Fibroblast of skin of scalp (primary cell): ENCODE measurements at regions not wholly inside any gene's neighbourhood (a gene's known extent, or its start where the extent isn't known, plus 50 kb on each side); places are given as distances from the start of the nearest gene placed in this dataset.
A peak's percentile ranks its signal among the peaks of the same experiment; 100 is the strongest.
"Not testable (repeated sequence)": the region's sequence is repeated elsewhere in the genome, so short reads cannot be mapped to it uniquely, and the experiment has no call there.

Experiments
- DNase-seq: peaks from one replicate; pipeline ENCODE4 v3.0.0-alpha.2; 2013

DNA sequence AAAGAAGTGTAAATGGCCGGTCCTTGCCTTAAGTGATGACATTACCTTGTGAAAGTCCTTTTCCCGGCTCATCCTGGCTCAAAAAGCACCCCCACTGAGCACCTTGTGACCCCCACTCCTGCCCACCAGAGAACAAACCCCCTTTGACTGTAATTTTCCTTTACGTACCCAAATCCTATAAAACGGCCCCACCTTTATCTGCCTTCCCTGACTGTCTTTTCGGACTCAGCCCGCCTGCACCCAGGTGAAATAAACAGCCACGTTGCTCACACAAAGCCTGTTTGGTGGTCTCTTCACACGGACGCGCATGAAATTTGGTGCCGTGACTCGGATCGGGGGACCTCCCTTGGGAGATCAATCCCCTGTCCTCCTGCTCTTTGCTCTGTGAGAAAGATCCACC is 112.4 kb downstream of the NPY start:
- DNase-seq = not testable (repeated sequence)

DNA sequence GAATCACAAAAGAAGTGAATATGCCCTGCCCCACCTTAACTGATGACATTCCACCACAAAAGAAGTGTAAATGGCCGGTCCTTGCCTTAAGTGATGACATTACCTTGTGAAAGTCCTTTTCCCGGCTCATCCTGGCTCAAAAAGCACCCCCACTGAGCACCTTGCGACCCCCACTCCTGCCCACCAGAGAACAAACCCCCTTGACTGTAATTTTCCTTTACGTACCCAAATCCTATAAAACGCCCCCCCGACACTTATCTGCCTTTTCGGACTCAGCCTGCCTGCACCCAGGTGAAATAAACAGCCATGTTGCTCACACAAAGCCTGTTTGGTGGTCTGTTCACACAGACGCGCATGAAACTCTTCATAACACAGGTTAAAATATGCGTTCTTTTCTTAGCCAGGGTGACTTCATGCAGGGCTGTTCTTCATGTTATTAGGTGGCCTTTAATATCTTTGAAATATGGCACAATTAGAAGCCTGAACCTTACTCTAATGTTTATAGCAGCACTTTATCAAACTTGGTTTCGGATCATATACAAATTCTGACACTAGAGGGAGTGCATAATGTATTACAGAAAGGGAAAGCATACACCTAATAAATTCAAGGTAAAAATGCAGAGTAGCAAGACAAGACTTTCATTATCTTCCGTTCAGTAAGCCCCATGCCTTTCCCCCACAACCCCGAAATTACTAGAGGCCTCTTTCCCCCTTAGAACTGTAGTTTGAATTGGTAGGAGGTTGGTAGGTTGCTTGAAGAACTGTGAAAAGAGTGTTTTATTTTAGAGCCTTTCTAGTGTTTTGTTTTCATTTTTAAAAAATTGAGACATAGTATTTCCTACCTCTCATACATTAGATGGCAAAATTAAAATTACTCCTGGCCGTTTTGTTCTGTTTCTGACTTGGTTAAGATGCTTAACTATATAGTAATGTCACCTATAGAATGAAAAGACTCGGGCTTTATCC is 117.9 kb downstream of the NPY start:
- DNase-seq = peak; percentile 18

DNA sequence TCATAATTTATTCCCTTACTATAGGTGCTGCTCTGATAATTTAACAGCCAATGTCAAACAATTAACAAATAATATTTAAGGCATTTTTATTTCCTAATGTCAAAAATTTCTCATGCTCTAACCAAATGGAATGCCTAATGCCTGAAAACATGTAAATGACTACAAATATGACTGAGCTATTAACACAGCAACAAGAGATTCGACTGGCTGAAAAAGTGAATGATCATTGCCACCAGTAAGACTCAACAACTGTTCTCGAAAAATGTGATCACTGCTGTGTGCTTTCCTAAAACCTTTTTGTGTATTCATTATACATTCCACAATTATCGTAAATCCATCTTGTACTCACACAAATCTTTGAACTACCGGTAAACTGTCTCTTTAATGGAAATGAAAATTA is 118.7 kb downstream of the NPY start:
- no peak for DNase-seq

DNA sequence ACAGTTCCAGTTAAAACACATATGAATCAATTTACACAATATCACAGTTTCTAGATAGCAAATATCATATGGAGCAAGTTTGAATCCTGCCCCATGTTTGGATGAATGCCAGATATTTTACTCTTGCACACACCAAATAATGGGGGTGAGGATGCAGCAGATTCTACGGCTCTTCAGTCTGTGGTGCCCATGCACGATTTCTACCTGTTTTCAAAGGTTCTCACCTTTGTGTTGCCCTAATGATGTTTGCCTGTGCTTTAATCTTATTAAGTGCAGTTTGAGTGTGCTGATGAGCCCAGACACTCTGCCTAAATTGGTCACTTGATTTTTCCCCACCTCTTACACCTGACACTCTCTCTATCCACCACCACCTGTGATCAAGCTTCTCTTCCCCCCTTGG is 119.6 kb downstream of the NPY start:
- no peak for DNase-seq

DNA sequence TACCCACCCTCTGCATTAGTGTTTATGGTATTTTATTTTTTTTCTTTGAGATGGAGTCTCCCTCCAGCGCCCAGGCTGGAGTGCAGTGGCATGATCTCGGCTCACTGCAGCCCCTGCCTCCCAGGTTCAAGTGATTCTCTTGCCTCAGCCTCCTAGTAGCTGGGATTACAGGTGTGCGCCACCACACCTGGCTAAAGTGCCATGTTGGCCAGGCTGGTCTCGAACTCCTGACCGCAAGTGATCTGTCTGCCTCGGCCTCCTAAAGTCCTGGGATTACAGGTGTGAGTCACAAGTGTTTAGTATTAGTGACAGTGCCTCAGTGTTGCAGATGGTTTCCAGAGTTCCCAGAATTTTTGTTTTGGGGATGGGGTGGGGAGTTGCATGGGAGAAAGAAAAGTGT is 120.3 kb downstream of the NPY start:
- DNase-seq = no peak

DNA sequence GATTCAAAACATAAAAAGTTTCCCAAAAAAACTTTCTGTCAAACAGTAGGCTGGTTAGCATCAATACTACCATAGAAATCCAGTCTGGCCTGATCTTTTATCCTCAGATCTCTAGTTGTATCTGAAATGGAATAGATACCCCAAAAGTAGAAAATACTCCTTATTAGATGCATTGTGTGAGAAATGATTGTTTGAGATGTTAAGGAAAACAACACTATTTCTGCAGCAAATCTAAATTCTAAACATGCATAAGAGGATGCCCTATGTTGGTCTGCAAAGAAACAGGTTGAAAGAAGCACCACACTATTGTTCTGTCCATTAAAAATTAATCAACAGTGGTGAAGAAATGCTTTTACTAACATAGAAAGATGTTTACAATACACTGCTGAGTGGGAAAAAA is 121.0 kb downstream of the NPY start:
- DNase-seq = no peak

DNA sequence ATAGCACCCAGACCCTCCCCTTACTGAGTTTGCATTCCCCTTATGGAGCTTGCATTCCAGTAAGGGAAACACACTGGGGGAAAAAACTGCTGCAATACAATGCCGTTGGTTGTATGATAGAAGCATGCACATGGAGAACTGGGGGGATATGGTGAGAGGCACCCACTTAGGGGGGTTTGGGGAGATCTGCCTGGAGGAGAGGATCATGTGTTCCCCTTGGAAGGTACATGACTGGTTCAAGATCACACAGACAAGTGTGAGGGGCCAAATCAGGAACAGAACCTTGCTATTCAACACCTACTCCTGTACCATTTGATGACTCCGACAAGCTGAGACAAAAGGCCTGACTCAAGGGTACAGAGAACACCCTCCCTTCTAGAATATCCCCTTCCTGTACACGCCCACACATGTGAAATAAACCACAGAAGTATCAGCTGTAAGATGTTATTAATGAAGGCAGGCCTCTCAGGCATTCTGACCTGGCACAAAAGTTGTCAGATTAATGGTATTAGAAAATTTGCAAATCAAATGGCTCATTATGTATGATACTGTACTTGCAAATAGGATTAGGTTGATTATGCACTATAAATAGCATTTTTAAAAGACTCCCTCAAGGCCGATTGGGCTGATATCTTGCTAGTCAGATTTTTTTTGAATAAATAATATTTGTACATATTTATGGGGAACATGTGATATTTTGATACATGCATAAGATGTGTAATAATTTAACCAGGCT is 122.2 kb downstream of the NPY start:
- DNase-seq = no peak

DNA sequence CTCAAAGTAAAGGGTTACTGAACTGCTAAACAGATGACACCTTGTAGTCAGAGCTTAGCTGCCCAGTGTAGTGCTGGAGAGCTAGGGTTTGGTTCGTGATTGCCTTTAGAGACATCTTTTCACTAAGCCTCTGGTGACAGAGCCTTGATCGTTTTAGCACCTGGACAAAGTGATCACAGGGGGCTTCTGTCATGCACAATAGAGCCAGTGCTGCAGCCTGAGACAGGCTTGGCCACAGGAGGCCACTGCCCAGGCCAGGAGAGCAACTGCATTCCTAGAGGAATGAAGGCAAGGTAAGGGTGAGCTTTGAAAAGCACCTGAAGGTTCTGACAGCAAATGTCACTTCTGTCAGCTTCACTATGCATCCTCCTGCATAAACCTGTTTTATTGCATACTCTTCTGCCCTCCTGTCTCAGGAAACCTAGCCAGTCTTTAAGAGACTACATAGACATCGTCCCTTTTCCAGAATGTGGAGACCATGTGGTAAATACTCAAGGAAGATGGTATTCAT is 122.9 kb downstream of the NPY start:
- DNase-seq = no peak

DNA sequence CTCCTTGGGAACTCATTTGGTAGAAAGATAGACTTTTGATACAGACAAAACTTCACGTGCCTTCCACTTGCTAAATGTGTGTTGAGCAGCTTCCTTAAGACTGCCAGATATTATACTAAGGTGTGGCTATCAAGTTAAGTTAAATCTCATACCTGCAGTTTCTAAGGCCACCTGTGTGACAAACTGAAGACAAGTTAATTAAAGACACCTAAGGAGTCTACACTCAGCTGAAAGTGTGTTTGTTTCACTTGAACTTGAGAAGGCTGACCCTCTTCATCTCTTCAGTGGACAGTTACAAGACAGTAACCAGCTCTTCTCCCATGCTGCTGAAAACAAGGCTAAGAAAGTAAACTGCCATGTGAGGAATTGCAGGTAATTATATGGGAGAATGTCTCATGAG is 124.0 kb downstream of the NPY start:
- no peak for DNase-seq

DNA sequence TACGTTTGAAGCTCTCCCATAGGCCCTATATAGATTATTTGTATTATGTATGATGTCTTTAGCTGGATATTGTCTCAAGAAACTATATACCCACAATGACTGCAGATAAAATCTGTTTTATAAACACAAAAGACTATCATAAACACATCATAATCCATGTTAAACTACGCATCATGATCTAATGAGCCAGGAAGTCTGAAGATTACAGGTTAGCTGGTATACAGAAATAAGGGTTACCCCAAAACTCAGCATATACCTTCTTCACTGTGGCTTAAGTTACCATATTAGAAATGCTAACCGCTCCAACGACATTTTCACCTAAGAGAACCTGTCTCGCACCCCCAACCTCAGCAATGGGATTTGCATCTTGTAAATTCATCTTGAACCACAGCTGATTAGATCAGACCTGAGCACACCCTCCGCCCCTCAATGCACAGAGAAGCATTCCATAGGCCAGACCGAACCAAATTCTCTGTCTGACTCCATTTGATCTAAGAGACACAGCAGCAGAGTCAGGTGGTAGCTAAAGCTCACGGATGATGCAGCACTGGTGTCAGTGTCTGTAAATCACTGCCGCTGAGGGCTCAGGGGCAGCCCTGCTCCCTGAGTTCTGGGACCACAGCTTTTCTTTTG is 124.9 kb downstream of the NPY start:
- DNase-seq = no peak

DNA sequence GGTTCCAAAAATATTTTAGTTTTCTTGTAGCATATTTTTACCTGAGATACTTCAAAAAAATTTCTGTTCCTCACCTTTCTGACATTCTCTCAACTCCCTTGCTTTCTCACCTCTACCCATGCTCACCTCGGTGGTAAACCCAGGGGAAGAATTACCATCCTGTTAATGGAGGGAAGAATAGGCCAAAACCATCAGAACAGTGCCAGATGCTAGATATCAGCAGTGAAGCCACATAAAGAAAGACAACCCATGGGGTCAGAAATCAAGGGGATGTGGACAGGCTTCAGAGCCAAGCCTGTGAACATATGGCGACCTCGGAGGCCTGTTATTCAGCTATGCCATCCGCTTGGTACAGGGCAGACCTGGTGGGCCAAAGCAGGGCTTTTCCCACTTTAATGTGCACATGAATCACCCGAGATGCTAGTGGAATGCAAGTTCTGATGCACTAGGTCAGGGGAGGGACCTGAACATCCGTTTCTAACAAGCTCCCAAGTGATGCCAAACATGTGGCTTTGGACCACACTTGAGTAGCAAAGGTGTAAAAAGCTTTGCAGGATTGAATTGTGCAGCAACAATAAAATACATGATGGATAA is 125.5 kb downstream of the NPY start:
- DNase-seq = no peak

DNA sequence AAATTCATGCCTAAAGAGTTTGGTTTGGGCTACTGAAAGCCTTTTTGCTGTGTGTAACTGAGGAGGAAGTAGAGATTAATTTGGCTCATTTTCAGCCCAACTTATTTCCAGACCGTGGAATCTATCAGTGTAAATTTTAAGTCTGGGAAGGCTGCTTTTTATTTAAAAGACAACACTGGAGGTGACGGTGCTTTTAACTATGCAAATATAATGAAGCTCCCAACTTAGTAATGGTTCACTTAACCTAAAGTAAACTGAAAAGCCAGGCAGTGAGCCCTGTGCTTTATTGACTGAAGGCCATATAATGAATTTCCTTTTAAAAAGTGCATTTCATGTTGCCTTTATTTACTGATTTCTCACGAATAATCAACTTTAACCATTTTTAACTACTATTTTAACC is 127.2 kb downstream of the NPY start:
- DNase-seq = no peak

DNA sequence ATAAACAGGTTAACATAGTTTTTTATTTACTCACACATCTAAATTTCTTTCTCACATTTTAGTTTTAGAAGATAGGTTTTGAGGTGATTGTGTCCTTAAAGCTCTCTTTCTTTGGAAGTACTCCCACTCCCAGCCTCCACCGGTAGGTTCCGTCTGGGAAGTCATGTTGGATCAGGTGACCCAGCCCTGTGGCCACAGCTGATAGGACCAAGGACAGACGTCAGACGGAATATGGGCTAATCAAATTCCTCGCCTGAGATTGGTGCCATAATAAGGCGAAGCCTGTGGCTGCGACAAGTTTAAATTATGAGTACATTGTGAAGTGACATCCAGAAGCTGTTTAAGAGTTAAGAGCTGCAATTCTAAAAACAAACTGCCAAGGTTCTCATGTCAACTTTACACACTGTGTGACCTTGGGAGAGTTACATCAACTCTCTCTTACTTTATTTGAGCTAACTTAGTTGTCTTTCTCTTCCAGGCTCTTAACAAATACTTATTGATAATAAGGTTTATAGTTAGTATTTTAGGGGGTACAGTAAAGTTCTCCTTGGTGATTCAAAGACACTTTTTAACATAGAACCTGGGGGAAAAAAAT is 133.6 kb downstream of the NPY start:
- DNase-seq = no peak

DNA sequence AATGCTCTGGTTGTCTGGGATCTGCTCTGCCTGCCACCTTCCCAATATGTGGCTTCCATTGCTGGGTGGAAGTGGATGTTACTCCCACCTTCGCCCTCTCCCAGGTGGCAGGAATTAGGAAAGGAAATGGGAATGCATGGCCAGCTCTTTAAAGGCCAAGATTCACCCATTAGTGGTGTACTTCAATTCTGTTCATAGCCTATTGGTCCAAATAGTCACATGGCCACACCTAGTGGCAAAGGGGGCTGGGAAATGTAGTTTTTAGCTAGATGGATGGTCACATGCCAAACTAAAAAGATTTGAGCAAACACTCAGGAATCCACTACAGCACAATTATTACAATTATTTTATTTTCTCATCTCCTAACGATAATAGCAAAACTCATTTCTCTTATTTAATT is 135.1 kb downstream of the NPY start:
- DNase-seq = no peak

DNA sequence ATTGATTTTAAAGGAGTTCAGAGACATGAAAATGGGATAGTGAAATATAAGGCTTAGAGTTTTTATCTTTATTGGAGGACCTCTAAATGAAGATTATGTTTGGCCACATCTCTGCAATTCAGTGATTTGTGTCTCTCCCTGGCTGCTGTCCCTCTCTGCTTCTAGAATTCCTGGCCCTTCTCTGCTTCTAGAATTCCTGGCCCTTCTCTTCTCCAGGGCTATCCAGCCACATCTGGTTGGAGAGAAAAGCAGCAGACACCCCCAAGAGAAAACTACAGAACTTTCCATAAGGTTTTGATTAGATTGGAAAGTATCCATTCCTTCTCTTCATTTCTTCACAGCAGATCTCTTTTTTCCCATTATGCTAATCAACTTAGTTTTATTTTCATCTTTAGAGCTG is 135.5 kb downstream of the NPY start:
- no peak for DNase-seq

DNA sequence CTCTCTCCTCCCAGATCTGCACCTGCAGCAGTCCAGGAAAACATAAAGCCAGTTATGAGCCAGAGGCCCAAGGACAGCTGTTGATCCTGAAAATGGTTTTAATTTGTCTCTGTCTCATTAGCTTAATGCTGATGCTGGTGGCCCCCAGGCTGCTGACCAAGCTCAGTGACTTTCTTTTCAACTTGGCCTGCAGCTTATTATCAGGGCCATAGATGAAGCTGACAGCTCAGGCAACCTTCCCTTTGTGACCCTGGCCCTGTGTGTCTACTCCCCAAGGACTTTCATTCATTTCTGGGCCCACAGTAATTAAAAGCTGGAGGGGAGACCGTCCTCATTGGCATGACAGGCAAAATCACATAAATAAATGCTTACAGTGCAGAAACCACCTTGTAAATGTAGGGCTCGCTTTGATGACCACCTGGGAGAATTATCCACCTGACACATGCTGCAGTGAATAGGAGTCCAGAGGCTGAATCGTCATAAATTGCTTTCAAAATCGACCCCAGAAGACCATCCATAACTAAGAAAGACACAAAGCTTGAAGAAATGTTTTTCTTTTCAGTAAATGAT is 138.5 kb downstream of the NPY start:
- DNase-seq = no peak

DNA sequence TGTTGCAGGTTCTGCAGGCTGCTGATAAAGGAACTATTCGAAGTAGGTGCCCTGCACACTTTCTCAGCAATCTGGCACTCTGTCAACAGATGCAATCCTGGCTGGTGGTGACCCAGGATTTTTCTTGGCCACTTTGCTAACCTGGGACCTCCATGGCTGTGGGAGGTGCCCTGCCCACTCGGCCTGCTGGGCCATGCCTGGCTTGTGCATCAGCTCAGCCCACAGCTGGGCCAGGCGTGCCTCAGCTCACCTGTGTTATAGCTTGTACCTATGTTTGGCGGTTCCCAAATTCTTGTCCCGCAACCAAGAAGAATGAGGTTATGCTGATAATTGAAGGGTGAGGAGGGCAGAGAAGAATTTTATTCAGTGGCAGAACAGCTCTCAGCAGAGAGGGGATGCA is 141.7 kb downstream of the NPY start:
- no peak for DNase-seq

DNA sequence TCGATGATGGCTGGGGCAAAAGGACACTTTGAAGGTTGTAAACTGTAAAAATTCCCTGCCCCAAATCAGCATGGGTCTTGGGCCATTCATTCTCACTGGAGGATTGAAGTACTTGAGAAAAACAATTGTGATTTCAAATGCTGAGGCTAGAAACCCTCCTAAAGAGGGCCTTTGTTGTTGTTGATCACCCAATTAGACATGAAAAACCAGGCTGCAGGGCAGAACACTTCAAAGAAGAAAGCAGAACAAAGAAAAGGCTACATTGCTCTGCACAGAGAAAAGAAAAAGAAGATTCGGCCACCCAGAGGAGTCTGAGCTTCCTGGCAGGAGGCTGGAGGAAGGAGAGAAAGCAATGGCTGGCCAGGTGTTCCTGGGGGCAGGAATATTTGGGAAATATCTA is 143.1 kb downstream of the NPY start:
- DNase-seq = no peak

DNA sequence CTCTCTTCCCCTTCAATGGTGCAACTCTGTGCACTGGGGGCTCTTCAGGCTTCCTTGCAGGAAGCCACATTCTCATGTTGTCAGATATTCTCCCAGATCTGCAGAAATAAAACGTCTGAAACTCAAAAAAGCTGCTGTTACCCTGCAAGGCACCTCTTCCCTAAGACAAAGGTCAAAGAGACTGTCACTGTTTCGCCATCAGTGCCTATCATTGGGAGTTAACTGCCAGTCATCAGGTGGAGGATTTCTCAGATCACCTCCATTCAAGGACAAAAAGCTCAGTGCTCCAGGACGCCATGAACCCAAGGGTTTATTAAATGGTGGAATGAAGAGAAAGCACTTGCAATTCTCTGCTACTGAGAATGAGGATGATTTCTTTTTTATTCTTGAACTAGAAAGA is 144.6 kb upstream of the PALS2 start:
- DNase-seq = no peak

DNA sequence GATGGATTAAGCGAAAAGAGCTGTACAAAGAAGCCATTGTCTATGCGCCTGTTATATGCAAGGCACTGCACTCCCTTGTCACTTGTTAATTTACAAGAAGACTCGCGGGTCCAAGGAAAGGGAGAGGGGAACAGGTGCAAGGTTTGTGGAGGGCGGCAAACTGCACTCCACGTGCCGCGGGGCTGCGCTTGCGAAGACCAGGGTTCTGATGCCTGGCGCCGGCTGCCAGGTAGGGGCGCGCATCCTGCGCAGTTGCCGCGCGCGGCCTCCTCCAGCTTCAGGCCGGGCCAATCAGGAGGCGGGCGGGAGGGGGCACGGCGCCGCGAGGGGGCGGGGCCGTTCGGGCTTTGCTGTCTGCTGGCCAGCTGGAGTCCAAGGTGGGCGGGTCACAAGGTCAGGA is 140.6 kb upstream of the PALS2 start:
- no peak for DNase-seq

DNA sequence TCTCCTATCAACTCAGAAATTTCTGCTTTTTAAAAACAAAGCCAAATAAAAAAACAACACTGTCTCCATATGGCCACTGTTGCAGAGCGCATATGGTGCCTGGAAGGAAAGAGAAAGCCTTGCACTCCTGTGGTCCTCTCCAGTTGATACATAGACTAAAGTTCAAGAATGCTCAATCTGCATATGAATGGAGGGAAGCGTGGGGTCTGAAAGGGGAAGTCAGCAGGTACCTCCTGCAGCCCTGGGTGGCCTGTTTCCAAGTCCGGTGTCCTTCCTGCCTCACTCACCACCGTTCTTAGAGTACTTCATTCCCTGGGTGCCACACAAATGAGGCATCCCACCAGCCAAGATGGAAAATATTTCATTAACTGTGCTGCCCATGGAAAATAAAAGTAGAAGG is 138.3 kb upstream of the PALS2 start:
- DNase-seq = no peak
